MCF 10A (cell line): ENCODE measurements at regions not wholly inside any gene's neighbourhood (a gene's known extent, or its start where the extent isn't known, plus 50 kb on each side); places are given as distances from the start of the nearest gene placed in this dataset.

Source experiments
- BruUV-seq: library from RNA; stranded (reverse); fragments of 400-500 nt; replicated peaks from 2 replicates; lab custom pipeline; 2021; lab: Mats Ljungman, UMichigan
- CTCF ChIA-PET: fragments of 300-600 bp; sonication (Branson Sonifier 250); formaldehyde crosslinking; extraction: SDS; loops from one replicate; lab custom pipeline; 2021; ENCODE audit warnings: antibody characterized with exemption, inconsistent platforms; lab: Yijun Ruan, JAX
- POLR2A ChIA-PET: fragments of 300-600, 350-650 bp; sonication (Branson Sonifier 250); formaldehyde crosslinking; extraction: SDS; loops from one replicate; lab custom pipeline; 2020; ENCODE audit warnings: antibody characterized with exemption, inconsistent platforms; lab: Yijun Ruan, JAX
- DNase-seq: peaks from one replicate; pipeline ENCODE4 v3.0.0-alpha.2; 2018; ENCODE audit not compliant: unreplicated experiment
- H3K27ac Mint-ChIP-seq: one replicate; pipeline ENCODE4 v1.8.0; 2022; ENCODE audit warnings: mild to moderate bottlenecking, low read depth, mixed read lengths; ENCODE audit not compliant: unreplicated experiment
- H3K27me3 Mint-ChIP-seq: one replicate; pipeline ENCODE4 v1.8.0; 2022; ENCODE audit warnings: mixed read lengths; ENCODE audit not compliant: insufficient read depth, unreplicated experiment
- H3K36me3 Mint-ChIP-seq: one replicate; pipeline ENCODE4 v1.8.0; 2022; ENCODE audit warnings: mild to moderate bottlenecking, moderate library complexity, mixed read lengths; ENCODE audit not compliant: insufficient read depth, unreplicated experiment
- H3K4me1 Mint-ChIP-seq: one replicate; pipeline ENCODE4 v1.8.0; 2022; ENCODE audit warnings: mixed read lengths; ENCODE audit not compliant: insufficient read depth, unreplicated experiment
- H3K4me3 Mint-ChIP-seq: one replicate; pipeline ENCODE4 v1.8.0; 2022; ENCODE audit warnings: mild to moderate bottlenecking, moderate library complexity, mixed read lengths; ENCODE audit not compliant: unreplicated experiment
- H3K9me3 Mint-ChIP-seq: one replicate; pipeline ENCODE4 v1.8.0; 2022; ENCODE audit warnings: mixed read lengths; ENCODE audit not compliant: unreplicated experiment
- CTCF ChIP-seq: fragments of 200-600 bp; IDR thresholded peaks from one replicate; pipeline ENCODE4 v1.8.0; 2022; ENCODE audit warnings: antibody characterized with exemption, mild to moderate bottlenecking; ENCODE audit not compliant: unreplicated experiment
- intact Hi-C: fragments of 100-400 bp; cut with micrococcal nuclease; formaldehyde crosslinking; loops from 2 replicates; pipeline ENCODE4 v1.14.1; 2022

GRCh38 chr2:207248702-207249377 lies 83.1 kb upstream of the KLF7 start:
- ChIA-PET CTCF (interaction anchor here (1.0 to 1.2 kb wide), 2 partner anchors 9 to 100 kb away, joined by 3 read pairs; no protein-coding TSS in a partner anchor), POLR2A (interaction anchor here (0.6 to 4.1 kb wide), 12 partner anchors 8 to 483 kb away, joined by 3 to 57 read pairs (median 4); partner anchors contain the start of gene KLF7)
- Mint-ChIP-seq H3K27me3 (no peaks in the 10 kb centered on the region), H3K36me3 (no peaks in the 10 kb centered on the region), H3K4me1 (peaks cover 57% of the 10 kb centered on the region), H3K9me3 (no peaks in the 10 kb centered on the region), H3K27ac (peak overlapping the region; percentile 57), H3K4me3 (no peak overlapping the region)
- TF ChIP-seq CTCF: no peak
- peak; percentile 69 for DNase-seq
- BruUV-seq: no TSS peak
- intact Hi-C loops: no loop called here

GRCh38 chr2:207251022-207251421 lies 85.3 kb upstream of the KLF7 start:
- BruUV-seq: no TSS peak
- Mint-ChIP-seq H3K4me3 (no peak overlapping the region), H3K4me1 (peaks cover 73% of the 10 kb centered on the region), H3K36me3 (no peaks in the 10 kb centered on the region), H3K27me3 (no peaks in the 10 kb centered on the region), H3K9me3 (no peaks in the 10 kb centered on the region), H3K27ac (peak overlapping the region; percentile 57)
- DNase-seq: no peak
- no peak for TF ChIP-seq CTCF
- POLR2A ChIA-PET: interaction anchor here (1.0 to 11.5 kb wide), 6 partner anchors 12 to 273 kb away, joined by 3 to 158 read pairs (median 6); partner anchors contain the start of gene KLF7
- CTCF ChIA-PET: interaction anchor here (1.0 to 1.1 kb wide), 3 partner anchors 11 to 84 kb away, joined by 3 read pairs; no protein-coding TSS in a partner anchor
- intact Hi-C loops: no loop called here

- no TSS peak for BruUV-seq
- Mint-ChIP-seq H3K4me1 (peaks cover 79% of the 10 kb centered on the region), H3K4me3 (no peak overlapping the region), H3K27me3 (no peaks in the 10 kb centered on the region), H3K9me3 (no peaks in the 10 kb centered on the region), H3K27ac (peak overlapping the region; percentile 57), H3K36me3 (no peaks in the 10 kb centered on the region)
- ChIA-PET CTCF (interaction anchor here (1.0 to 1.1 kb wide), 2 partner anchors 17 to 83 kb away, joined by 3 read pairs; no protein-coding TSS in a partner anchor), POLR2A (interaction anchor here (1.0 to 11.5 kb wide), 6 partner anchors 13 to 272 kb away, joined by 3 to 158 read pairs (median 10); partner anchors contain the start of gene KLF7)
- intact Hi-C loops: no loop called here
- DNase-seq: no peak
- TF ChIP-seq CTCF: no peak
These were observed 85.9 kb upstream of the KLF7 start for GRCh38 chr2:207251573-207252192.

GRCh38 chr2:207252416-207252815 lies 86.7 kb upstream of the KLF7 start:
- H3K27me3 Mint-ChIP-seq: no peaks in the 10 kb centered on the region
- no peak overlapping the region for H3K27ac Mint-ChIP-seq
- no peak overlapping the region for H3K4me3 Mint-ChIP-seq
- H3K9me3 Mint-ChIP-seq: no peaks in the 10 kb centered on the region
- intact Hi-C loops: no loop called here
- ChIA-PET POLR2A (interaction anchor here (0.8 to 11.5 kb wide), 5 partner anchors 14 to 142 kb away, joined by 4 to 158 read pairs (median 37); partner anchors contain the start of gene KLF7), CTCF (no interaction called here)
- TF ChIP-seq CTCF: no peak
- DNase-seq: no peak
- peaks cover 7% of the 10 kb centered on the region for H3K36me3 Mint-ChIP-seq
- BruUV-seq: no TSS peak
- H3K4me1 Mint-ChIP-seq: peaks cover 81% of the 10 kb centered on the region
